ENCODE measurements at regions not wholly inside any gene's neighbourhood (a gene's known extent, or its start where the extent isn't known, plus 50 kb on each side); places are given as distances from the start of the nearest gene placed in this dataset.

GRCh38 chr18:61727241-61728193 is 165.3 kb downstream of the RNF152 start:
- no peak for DNase-seq (ENCODE audit: low spot score)

- DNase-seq (ENCODE audit: low spot score) = no peak
Measured at GRCh38 chr18:61724532-61724931, 168.3 kb downstream of the RNF152 start.

DNA sequence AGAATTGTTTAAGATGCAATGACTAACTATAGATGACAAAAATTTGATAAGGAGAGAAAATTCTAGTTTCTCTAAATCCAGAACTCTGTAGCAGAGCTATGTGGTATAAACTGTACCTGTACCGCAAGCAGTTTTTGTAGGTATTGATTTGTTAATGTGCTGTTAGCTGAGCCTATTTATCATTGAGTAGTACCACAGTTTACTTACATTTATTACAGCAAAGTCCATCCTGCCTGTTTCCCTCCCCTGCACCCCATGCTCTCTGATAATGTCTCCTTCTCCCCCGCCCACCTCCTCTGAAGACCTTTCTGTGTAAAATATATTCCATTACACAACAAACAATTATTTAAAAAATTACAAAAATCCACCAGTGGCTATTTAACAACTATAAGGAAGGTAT is 170.6 kb downstream of the RNF152 start:
- no peak for DNase-seq (ENCODE audit: low spot score)

DNA sequence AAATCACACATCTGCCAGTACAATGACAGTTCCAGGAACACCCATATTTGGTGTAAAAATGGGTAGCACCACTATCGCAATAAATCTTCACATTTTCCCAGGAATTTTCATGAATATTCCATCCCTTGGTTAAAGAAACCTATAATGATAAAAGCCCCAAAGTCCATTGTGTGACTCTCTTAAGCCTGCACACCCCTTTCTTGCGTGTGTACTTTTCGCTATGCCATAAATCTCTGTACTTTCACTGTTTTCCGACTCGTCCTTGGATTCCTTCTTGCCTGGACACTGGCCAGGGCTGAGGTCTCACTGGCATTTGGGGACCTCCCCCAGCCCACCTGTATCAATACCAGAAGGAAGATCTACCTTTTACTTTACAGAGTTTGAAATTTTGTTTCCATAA is 172.3 kb downstream of the RNF152 start:
- DNase-seq (ENCODE audit: low spot score) = no peak

GRCh38 chr18:61719671-61720070 is 173.1 kb downstream of the RNF152 start:
- DNase-seq (ENCODE audit: low spot score) = no peak

GRCh38 chr18:61718944-61719343 is 173.9 kb downstream of the RNF152 start:
- no peak for DNase-seq (ENCODE audit: low spot score)

DNA sequence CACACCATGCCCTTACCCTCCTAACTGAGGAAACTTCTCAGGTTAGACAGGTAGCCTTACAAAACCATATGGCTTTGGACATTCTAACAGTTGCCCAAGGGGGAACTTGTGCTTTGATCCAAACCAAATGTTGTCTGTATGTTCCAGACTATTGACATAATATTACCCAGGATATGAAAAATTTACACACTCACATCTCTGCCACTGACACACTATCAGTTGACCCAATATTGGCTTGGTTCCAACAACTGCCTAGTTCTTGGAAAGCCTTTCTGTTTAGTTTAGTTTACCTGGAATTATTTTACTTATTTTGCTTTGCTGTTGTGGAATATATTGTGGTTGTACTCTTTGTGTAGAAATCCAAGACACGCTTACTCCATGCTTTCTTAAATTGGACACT is 178.4 kb downstream of the RNF152 start:
- DNase-seq (ENCODE audit: low spot score) = no peak

DNA sequence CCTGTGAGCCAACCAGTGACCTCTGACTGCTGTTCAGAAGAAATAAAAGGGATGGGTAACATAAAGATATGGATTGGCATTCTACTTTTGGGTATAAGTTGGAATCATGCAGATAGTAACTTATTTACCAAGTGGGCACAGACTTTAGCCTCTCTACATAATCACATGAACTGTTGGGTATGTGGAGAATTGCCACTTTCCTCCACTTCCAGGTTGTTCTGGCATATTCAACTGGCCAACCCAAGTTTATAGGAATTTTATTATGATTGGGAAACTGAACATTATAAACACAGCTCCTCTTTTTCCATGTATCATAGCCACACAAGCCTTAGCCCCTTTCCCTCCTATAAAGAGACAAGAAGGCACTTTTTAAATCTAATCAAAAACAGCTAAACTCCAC is 179.3 kb downstream of the RNF152 start:
- DNase-seq (ENCODE audit: low spot score) = no peak

DNA sequence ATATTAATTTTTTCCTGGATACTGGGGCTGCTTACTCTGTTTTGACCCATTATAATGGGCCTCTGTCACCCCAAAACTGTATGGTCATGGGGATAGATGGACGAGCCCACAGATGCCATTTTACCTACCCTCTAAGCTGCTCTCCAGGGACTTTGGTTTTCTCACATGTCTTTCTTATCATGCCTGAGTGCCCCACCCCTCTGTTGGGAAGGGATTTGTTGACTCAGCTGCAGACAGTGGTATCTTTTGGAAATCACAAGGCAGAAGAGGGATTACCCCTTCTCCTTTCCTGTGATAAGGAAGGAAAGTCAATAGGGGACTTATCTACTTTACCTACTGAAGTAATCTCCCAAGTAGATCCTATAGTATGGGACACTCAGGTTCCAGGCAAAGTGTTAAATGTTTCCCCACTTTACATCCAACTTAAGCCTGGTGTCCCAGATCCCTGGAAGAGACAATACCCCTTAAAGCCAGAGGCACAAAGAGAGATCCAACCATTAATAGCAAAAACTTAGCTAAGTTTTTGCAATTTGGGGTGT is 182.7 kb downstream of the RNF152 start:
- DNase-seq (ENCODE audit: low spot score) = no peak

DNA sequence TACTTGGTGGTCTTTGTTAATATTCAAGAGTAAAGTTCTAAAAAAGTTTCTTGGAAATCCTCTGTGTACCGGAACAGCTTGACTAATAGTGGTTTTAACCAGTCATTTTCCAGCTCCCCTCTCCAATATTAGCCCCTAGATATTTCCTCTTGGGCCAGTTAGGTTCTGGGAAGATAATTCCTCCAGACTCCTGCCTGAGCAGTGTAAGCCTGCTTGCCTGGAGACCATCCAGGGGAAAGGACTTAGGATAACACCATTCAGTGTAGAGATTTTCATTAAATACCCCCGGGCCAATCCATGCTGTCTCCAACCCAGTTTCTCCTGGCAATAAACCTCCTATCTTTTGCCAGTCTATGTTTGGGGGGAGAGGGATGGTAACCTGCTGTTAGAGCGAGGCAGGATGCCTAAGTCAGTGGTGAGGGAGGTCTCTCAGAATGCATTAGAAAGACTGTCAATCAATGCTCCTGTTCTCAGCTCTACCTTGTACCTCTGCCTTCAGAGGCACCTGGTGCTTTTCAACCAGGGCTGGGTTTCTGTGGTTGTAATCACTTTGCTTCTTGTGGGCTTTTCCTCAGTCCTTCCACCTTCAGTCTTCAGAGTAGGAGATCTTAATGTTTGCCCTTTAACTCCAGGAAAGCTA is 186.4 kb downstream of the RNF152 start:
- DNase-seq (ENCODE audit: low spot score) = no peak

DNA sequence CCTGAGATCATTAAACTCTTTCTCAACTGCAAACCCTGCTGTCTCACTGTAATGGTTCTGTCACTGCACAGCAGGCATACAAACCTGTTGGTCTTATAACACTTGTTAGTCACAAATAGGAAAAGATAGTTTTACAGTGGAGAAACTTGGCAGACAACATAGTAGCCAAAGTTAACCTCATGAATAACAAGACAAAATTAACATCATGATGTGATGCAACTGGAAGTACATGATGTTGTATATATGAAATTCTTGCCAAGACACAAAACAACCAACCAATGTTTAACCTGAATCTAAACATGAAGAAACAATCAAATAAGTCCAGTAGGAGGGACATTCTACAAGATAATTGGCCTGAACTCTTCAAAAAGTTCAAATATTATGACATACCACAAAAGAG is 189.3 kb downstream of the RNF152 start:
- no peak for DNase-seq (ENCODE audit: low spot score)

DNA sequence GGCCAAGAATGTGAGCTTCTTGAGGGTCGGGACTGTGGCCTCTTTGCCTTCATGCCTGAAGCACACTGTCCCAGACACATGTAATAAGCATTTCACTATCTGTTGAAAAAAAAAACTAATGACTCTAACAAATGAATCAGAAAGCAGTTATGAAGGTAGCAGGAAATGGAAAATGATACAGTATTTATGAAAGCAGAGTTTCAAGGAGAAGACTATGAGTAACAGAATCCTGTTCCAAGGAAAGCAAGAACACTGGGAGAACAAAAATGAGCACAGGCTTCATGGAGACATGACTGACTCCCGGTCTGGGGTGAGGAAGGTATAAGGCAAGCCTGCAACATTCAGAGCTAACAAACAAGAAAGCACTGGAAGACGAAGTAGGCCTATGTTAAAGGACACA is 190.8 kb downstream of the RNF152 start:
- no peak for DNase-seq (ENCODE audit: low spot score)

DNA sequence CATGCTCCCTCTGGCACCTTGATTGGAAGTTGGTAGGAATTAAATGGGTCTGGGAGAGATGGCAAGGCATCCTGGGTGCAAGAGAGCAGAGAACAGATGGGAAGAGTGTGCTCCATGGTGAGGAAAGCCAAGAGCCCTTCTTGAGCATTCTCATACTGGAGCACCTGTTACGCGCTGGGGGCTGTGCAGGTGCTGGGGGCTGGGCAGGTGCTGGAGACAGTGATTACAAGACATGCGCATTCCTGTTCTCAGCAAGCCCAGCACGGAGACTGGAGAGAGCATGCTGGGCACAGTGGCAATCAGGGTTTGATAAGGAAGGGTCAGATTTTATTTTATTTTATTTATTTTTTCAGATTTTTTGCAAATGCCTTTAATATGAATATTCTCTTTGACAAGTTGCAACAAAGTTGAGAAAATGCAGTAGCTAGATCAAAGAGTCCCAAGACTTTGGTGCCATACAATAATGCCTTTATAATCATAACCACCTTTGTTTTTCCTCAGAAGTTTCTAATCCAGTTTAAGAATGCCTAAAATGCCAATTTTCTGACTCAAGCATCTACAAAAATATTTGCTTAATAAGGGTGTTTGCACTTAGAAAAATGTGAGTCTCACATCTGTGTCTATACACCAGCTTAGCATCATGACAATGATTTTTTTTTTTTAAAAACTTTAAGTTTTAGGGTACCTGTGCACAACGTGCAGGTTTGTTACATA is 193.3 kb downstream of the RNF152 start:
- no peak for DNase-seq (ENCODE audit: low spot score)

DNA sequence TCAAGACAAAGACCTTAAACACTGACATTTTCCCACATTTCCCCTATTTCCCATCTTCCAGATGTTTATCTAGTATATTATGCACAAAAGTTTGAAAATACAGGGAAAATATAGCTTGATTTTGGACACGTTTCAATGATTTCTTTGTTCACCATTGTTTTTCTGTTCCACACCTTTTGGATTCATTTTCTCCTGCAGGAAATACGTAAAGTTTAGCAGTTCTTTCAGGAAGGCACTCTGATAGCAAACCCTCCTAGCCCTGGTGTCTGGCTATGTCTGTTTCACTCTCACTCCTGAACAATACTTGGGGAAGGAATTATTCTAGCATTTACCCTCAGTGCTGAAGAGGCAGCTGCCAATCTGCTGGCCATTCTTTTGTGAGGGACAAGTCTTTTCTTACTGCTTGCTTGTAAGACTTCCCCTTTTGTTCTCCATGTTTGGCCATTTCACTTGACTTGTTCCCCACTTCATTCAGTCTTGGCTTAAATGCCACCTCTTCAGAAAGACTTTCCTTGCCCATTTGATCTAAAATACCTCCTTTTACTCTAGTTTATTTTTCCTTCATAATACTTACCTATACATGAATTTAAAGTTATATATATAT is 195.4 kb downstream of the RNF152 start:
- DNase-seq (ENCODE audit: low spot score) = no peak

DNA sequence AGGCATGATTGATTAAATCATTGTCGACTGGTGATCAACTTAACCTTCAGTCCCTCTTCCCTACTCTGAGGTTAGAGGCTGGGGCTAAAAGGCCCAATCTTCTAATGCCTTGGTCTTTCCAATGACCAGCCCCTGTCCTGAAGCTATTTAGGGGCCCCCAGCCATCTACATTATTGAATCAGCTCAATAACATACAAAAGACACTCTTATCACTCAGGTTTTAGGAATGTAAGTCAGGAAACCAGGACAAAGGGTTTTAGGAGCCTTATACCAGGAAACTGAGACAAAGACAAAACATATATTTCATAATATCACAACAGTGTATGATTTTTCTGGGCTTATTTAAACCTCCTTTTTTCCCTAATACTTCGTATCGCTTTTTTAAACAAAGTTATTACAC is 198.6 kb downstream of the RNF152 start:
- DNase-seq (ENCODE audit: low spot score) = no peak

DNA sequence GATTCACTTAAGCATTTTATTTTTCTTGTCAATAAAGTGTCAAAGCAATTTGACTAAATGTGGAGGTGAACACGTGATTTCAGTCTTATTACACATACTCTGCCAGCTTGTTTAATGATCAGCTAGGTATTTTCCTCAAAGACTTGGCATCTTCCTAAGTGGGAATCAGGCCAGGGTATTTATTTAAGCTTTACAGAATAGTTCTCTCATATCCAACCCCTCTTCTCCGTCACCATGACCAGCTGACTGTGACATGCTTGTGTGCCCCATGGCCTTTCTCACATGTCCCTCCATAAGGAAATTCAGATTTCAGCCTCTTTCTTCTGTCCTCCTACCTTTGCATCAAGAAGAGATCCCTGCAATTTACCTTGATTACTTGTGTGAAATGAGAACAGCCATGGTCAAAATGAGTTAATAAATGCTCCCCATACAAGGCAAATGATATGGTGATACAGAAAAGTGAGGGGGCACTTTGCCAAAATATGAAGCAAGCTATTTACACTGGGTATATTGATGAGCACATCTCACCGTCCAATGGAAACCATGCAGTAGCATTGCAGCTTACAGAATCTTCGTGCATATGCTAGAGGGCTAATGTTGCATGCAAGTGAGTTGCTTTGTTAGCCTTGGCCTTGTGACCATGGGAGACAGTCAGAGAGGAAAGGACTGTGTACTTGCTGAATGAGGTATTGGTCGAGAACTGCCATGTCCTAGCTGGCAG is 202.2 kb downstream of the RNF152 start:
- no peak for DNase-seq (ENCODE audit: low spot score)

GRCh38 chr18:61687317-61687716 is 205.5 kb downstream of the RNF152 start:
- DNase-seq (ENCODE audit: low spot score) = no peak

DNA sequence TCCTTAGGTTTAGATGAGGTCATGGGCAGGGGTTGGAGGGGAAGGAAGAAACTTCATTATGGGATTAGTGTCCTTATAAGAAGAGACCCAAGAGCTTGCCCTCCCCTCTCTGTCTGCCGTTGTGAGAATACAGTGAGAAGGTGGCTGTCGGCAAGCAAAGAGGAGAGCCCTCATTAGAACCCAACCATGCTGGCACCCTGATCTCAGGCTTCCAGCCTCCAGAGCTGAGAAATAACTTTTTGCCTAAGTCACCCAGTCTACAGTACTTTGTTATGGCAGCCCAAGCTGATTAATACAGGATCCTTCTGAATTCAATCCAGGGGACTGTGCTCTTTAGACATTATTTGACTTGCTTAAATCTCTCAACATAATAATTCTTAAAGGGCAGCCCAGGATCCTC is 209.0 kb downstream of the RNF152 start:
- DNase-seq (ENCODE audit: low spot score) = no peak

- DNase-seq (ENCODE audit: low spot score) = no peak
Measured at GRCh38 chr18:61681065-61681464, 211.7 kb downstream of the RNF152 start.

- no peak for DNase-seq (ENCODE audit: low spot score)
Measured at GRCh38 chr18:61679836-61680235, 213.0 kb downstream of the RNF152 start.

- DNase-seq (ENCODE audit: low spot score) = no peak
Measured at GRCh38 chr18:61677435-61677970, 215.3 kb downstream of the RNF152 start.
